CD4-positive, alpha-beta T cell (primary cell): ENCODE measurements at regions not wholly inside any gene's neighbourhood (a gene's known extent, or its start where the extent isn't known, plus 50 kb on each side); places are given as distances from the start of the nearest gene placed in this dataset.

ENCODE experiments used
- ATAC-seq: fragments of 200-7000 bp; cut with Tn5 transposase; one replicate; pipeline ENCODE4 v1.10.0; 2022; ENCODE audit warnings: mild to moderate bottlenecking; ENCODE audit not compliant: poor library complexity
- CTCF ChIA-PET: fragments of 350-600 bp; sonication (Branson Sonifier 250); formaldehyde crosslinking; loops from one replicate; lab custom pipeline; 2021; ENCODE audit warnings: antibody characterized with exemption, inconsistent platforms; lab: Charles Lee
- POLR2A ChIA-PET: fragments of 350-600 bp; sonication (Branson Sonifier 250); formaldehyde crosslinking; loops from one replicate; lab custom pipeline; 2021; ENCODE audit warnings: antibody characterized with exemption, inconsistent platforms; lab: Charles Lee
- DNase-seq, 14 experiments: peaks; one replicate each; pipeline ENCODE4 v3.0.0-alpha.2; 2013 to 2020; ENCODE audit warnings: mixed read lengths in 2 of 14
- H3K27ac ChIP-seq, 2 donors: one replicate each; pipeline versions ENCODE4 v1.5.1 to v1.7.0; 2013; ENCODE audit warnings: low read length in 2 of 2, low read depth in 1 of 2, mild to moderate bottlenecking in 1 of 2
- H3K27me3 ChIP-seq, 2 experiments: 1 replicate in 1 of 2; 2 replicates in 1 of 2; pipeline versions ENCODE4 v1.6.1 to v1.7.0; 2013; ENCODE audit warnings: low read length in 2 of 2, control low read depth in 1 of 2, mild to moderate bottlenecking in 1 of 2, moderate library complexity in 1 of 2; ENCODE audit not compliant: insufficient read depth in 2 of 2, control insufficient read depth in 1 of 2
- H3K36me3 ChIP-seq: one replicate; pipeline ENCODE4 v1.6.1; 2013; ENCODE audit warnings: low read length, control low read depth; ENCODE audit not compliant: insufficient read depth
- H3K4me1 ChIP-seq: one replicate; pipeline ENCODE4 v1.6.1; 2013; ENCODE audit warnings: low read length, control low read depth; ENCODE audit not compliant: insufficient read depth
- H3K4me3 ChIP-seq: one replicate; pipeline ENCODE4 v1.5.1; 2013; ENCODE audit warnings: mild to moderate bottlenecking, low read length, moderate library complexity
- H3K9me3 ChIP-seq, 2 experiments: 1 replicate in 1 of 2; 2 replicates in 1 of 2; pipeline versions ENCODE4 v1.6.1 to v1.7.0; 2013; ENCODE audit warnings: low read length in 2 of 2, mild to moderate bottlenecking in 2 of 2, control low read depth in 1 of 2, moderate library complexity in 1 of 2; ENCODE audit not compliant: control insufficient read depth in 1 of 2, insufficient read depth in 1 of 2
- H3K27ac Mint-ChIP-seq: one replicate; pipeline ENCODE4 v1.8.0; 2020; ENCODE audit warnings: mixed read lengths
- H3K27me3 Mint-ChIP-seq: one replicate; pipeline ENCODE4 v1.8.0; 2021; ENCODE audit warnings: mixed read lengths
- H3K36me3 Mint-ChIP-seq: one replicate; pipeline ENCODE4 v1.8.0; 2021; ENCODE audit warnings: low read depth, mixed read lengths
- H3K4me1 Mint-ChIP-seq: one replicate; pipeline ENCODE4 v1.8.0; 2021; ENCODE audit warnings: low read depth, mixed read lengths
- H3K4me3 Mint-ChIP-seq: one replicate; pipeline ENCODE4 v1.8.0; 2020; ENCODE audit warnings: mild to moderate bottlenecking, mixed read lengths
- H3K9me3 Mint-ChIP-seq: one replicate; pipeline ENCODE4 v1.8.0; 2020; ENCODE audit warnings: mixed read lengths
- CTCF ChIP-seq: fragments of 200-600 bp; IDR thresholded peaks from one replicate; pipeline ENCODE4 v1.8.0; 2022; ENCODE audit warnings: antibody characterized with exemption, mild to moderate bottlenecking
- intact Hi-C, 2 experiments: fragments of 100-400 bp; cut with DNase I in 1 of 2; cut with micrococcal nuclease in 1 of 2; formaldehyde crosslinking; loops; one replicate each; pipeline versions ENCODE4 v1.15.1 to v1.9.0; 2023 to 2025; cut with DNase I, micrococcal nuclease

GRCh38 chr11:130786586-130786985, 129.7 kb downstream of the SNX19 start:
- Mint-ChIP-seq H3K36me3 (no peaks in the 10 kb centered on the region), H3K4me1 (no peaks in the 10 kb centered on the region), H3K9me3 (no peaks in the 10 kb centered on the region), H3K27ac (no peak overlapping the region), H3K27me3 (peaks cover 19% of the 10 kb centered on the region), H3K4me3 (no peak overlapping the region)
- ChIA-PET CTCF (no interaction called here), POLR2A (no interaction called here)
- H3K4me1 ChIP-seq, result no peaks in the 10 kb centered on the region
- no peak for ATAC-seq
- peaks cover 6% of the 10 kb centered on the region in 2 experiments for H3K9me3 ChIP-seq
- H3K27ac ChIP-seq, result no peak overlapping the region
- H3K4me3 ChIP-seq, result no peak overlapping the region
- TF ChIP-seq CTCF, result no peak
- intact Hi-C loops, result no loop called here
- H3K27me3 ChIP-seq, result peaks cover 0 to 9% of the 10 kb centered on the region in 2 experiments
- DNase-seq, result no peak
- no peaks in the 10 kb centered on the region for H3K36me3 ChIP-seq

DNA sequence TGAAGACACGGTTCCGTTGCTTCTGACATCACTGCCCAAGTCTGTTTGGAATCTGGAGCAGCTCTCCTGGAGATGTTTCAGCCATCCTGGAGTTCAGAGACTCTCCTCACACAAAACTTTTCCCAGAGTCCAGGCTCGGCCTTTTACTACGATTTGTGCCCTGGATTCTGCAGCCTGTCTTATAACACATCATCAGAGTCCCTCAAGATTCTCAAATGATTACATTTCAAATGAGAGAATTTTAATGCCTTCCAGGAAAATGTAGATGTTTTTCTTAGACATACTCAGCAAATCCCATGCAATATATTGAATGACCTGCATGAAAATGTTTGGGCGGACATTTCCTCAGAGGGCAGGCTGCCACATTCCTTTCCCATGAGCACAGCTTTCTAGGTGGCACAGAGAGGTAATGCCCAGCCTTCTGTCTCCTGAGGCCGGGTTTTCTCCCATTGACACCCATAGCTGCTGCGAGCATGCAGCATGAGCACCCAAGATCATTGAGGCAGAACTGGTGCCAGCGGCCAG, 129.1 kb downstream of the SNX19 start:
- TF ChIP-seq CTCF, result no peak
- H3K27ac ChIP-seq, result no peak overlapping the region
- no peak overlapping the region for H3K4me3 Mint-ChIP-seq
- H3K27ac Mint-ChIP-seq, result no peak overlapping the region
- peaks cover 6 to 11% of the 10 kb centered on the region in 2 experiments for H3K9me3 ChIP-seq
- H3K27me3 ChIP-seq, result peaks cover 0 to 9% of the 10 kb centered on the region in 2 experiments
- DNase-seq (no peak), ATAC-seq (no peak)
- no peak overlapping the region for H3K4me3 ChIP-seq
- no peaks in the 10 kb centered on the region for H3K36me3 Mint-ChIP-seq
- H3K9me3 Mint-ChIP-seq, result no peaks in the 10 kb centered on the region
- no peaks in the 10 kb centered on the region for H3K4me1 ChIP-seq
- H3K27me3 Mint-ChIP-seq, result peaks cover 19% of the 10 kb centered on the region
- no peaks in the 10 kb centered on the region for H3K36me3 ChIP-seq
- intact Hi-C loops, result no loop called here
- no peaks in the 10 kb centered on the region for H3K4me1 Mint-ChIP-seq
- POLR2A ChIA-PET, result no interaction called here
- CTCF ChIA-PET, result no interaction called here

DNA sequence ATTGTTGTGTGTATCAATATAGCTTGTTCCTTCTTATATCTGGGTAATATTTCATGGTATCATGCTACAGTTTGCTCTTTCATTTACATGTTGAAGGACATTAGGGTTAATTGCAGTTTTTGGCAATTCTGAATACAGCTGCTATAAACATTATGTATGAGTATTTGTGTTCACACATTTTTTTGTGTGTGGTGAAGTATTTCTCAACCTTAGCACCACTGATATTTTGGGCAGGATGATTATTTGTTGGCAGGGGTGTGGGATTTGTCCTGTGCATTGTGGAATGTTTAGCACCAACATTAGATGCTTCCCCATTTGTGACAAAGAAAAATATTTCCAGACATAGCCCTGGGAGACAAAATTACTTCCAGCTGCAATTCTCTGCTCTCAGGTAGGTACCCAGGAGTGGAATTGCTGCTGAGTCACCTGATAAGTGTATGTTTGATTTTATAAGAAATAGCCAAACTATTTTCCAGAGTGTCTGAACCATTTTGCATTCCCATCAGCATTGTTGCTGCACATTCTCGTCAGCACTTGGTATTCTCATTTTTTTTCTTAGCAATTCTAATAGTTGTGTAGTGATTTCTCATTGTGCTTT, 128.2 kb downstream of the SNX19 start:
- ATAC-seq (no peak), DNase-seq (no peak)
- peaks cover 26% of the 10 kb centered on the region for H3K27me3 Mint-ChIP-seq
- Histone ChIP-seq H3K27me3 (peaks cover 0 to 9% of the 10 kb centered on the region in 2 experiments), H3K4me1 (no peaks in the 10 kb centered on the region), H3K27ac (no peak overlapping the region), H3K9me3 (peaks cover 6 to 11% of the 10 kb centered on the region in 2 experiments), H3K36me3 (no peaks in the 10 kb centered on the region), H3K4me3 (no peak overlapping the region)
- no peaks in the 10 kb centered on the region for H3K36me3 Mint-ChIP-seq
- TF ChIP-seq CTCF, result no peak
- intact Hi-C loops, result no loop called here
- H3K4me3 Mint-ChIP-seq, result no peak overlapping the region
- ChIA-PET POLR2A (no interaction called here), CTCF (no interaction called here)
- H3K9me3 Mint-ChIP-seq, result no peaks in the 10 kb centered on the region
- H3K4me1 Mint-ChIP-seq, result no peaks in the 10 kb centered on the region
- no peak overlapping the region for H3K27ac Mint-ChIP-seq
